SK-N-MC (cell line): ENCODE measurements at regions not wholly inside any gene's neighbourhood (a gene's known extent, or its start where the extent isn't known, plus 50 kb on each side); places are given as distances from the start of the nearest gene placed in this dataset.
A peak's percentile ranks its signal among the peaks of the same experiment; 100 is the strongest.

ENCODE experiments used
- DNase-seq: peaks from one replicate; pipeline ENCODE4 v3.0.0-alpha.2; 2011; ENCODE audit warnings: low read depth, low spot score
- H3K27ac ChIP-seq: fragments of 200-600 bp; sonication (generic); 2 replicates; pipeline ENCODE4 v1.5.1; 2016; ENCODE audit warnings: mixed run types
- H3K36me3 ChIP-seq: fragments of 200-600 bp; sonication (generic); 2 replicates; pipeline ENCODE4 v1.6.1; 2017; ENCODE audit warnings: antibody characterized with exemption, low read length, mixed read lengths; ENCODE audit not compliant: insufficient read depth
- H3K4me3 ChIP-seq: fragments of 200-600 bp; sonication (generic); 2 replicates; pipeline ENCODE4 v1.5.1; 2016
- H3K9ac ChIP-seq: fragments of 200-600 bp; sonication (generic); 2 replicates; pipeline ENCODE4 v1.8.0; 2017; ENCODE audit warnings: mixed run types, mixed read lengths; ENCODE audit not compliant: insufficient read length
- H3K9me3 ChIP-seq: fragments of 200-600 bp; sonication (generic); 2 replicates; pipeline ENCODE4 v1.6.1; 2017; ENCODE audit warnings: low read depth, mild to moderate bottlenecking, antibody characterized with exemption, low read length, moderate library complexity, mixed read lengths
- EZH2 ChIP-seq: fragments of 200-600 bp; sonication (generic); IDR thresholded peaks from one replicate; pipeline ENCODE4 v1.6.1; 2017; ENCODE audit warnings: antibody characterized with exemption
- FOXP2 ChIP-seq: optimal IDR thresholded peaks from 2 replicates; pipeline ENCODE3; 2011; ENCODE audit warnings: mild to moderate bottlenecking, moderate library complexity; ENCODE audit not compliant: insufficient read depth; ENCODE audit errors: extremely low read length, control extremely low read depth
- POLR2AphosphoS5 ChIP-seq: IDR thresholded peaks from 2 replicates; pipeline ENCODE4 v1.6.1; 2012; ENCODE audit warnings: mild to moderate bottlenecking, low read depth, low read length, borderline replicate concordance

- Histone ChIP-seq H3K9me3 (no peaks in the 10 kb centered on the region), H3K9ac (no peak overlapping the region), H3K27ac (no peak overlapping the region), H3K4me3 (no peak overlapping the region), H3K36me3 (no peaks in the 10 kb centered on the region)
- no peak for DNase-seq
- TF ChIP-seq FOXP2 = no peak
- no peak for TF ChIP-seq EZH2
- no peak for TF ChIP-seq POLR2AphosphoS5
Measured at GRCh38 chr5:142500227-142500905, 175.5 kb upstream of the SPRY4 start.

GRCh38 chr5:142499591-142500226 is 174.9 kb upstream of the SPRY4 start:
- TF ChIP-seq FOXP2 = no peak
- TF ChIP-seq EZH2 = no peak
- TF ChIP-seq POLR2AphosphoS5 = no peak
- no peak for DNase-seq
- H3K27ac ChIP-seq = no peak overlapping the region
- no peaks in the 10 kb centered on the region for H3K9me3 ChIP-seq
- H3K9ac ChIP-seq = no peak overlapping the region
- no peak overlapping the region for H3K4me3 ChIP-seq
- no peaks in the 10 kb centered on the region for H3K36me3 ChIP-seq

- Histone ChIP-seq H3K9ac (no peak overlapping the region), H3K36me3 (no peaks in the 10 kb centered on the region), H3K27ac (no peak overlapping the region), H3K4me3 (no peak overlapping the region), H3K9me3 (no peaks in the 10 kb centered on the region)
- DNase-seq = no peak
- TF ChIP-seq FOXP2 = no peak
- no peak for TF ChIP-seq POLR2AphosphoS5
- no peak for TF ChIP-seq EZH2
Measured at GRCh38 chr5:142498298-142498697, 173.5 kb upstream of the SPRY4 start.

GRCh38 chr5:142495531-142495930 is 170.7 kb upstream of the SPRY4 start:
- H3K4me3 ChIP-seq = no peak overlapping the region
- DNase-seq = no peak
- H3K27ac ChIP-seq = no peak overlapping the region
- no peaks in the 10 kb centered on the region for H3K9me3 ChIP-seq
- no peak overlapping the region for H3K9ac ChIP-seq
- TF ChIP-seq EZH2 = no peak
- no peak for TF ChIP-seq POLR2AphosphoS5
- no peak for TF ChIP-seq FOXP2
- no peaks in the 10 kb centered on the region for H3K36me3 ChIP-seq

- no peaks in the 10 kb centered on the region for H3K36me3 ChIP-seq
- H3K27ac ChIP-seq = no peak overlapping the region
- H3K9me3 ChIP-seq = no peaks in the 10 kb centered on the region
- no peak overlapping the region for H3K9ac ChIP-seq
- no peak for DNase-seq
- TF ChIP-seq FOXP2 = no peak
- H3K4me3 ChIP-seq = no peak overlapping the region
Measured at GRCh38 chr5:142493875-142494518, 169.2 kb upstream of the SPRY4 start.

GRCh38 chr5:142492781-142493281 is 168.0 kb upstream of the SPRY4 start:
- Histone ChIP-seq H3K27ac (no peak overlapping the region), H3K9ac (no peak overlapping the region), H3K4me3 (no peak overlapping the region), H3K36me3 (no peaks in the 10 kb centered on the region), H3K9me3 (no peaks in the 10 kb centered on the region)
- TF ChIP-seq FOXP2 (no peak), POLR2AphosphoS5 (no peak), EZH2 (no peak)
- no peak for DNase-seq

- TF ChIP-seq POLR2AphosphoS5 (no peak), FOXP2 (no peak), EZH2 (no peak)
Measured at GRCh38 chr5:142491679-142492078, 166.9 kb upstream of the SPRY4 start.

GRCh38 chr5:142491270-142491669 is 166.4 kb upstream of the SPRY4 start:
- Histone ChIP-seq H3K9ac (peak overlapping the region; percentile 35), H3K36me3 (no peaks in the 10 kb centered on the region), H3K9me3 (no peaks in the 10 kb centered on the region), H3K27ac (no peak overlapping the region), H3K4me3 (no peak overlapping the region)
- DNase-seq = no peak
- TF ChIP-seq FOXP2 (no peak), POLR2AphosphoS5 (no peak), EZH2 (no peak)

More at GRCh38 chr5:142491679-142492078, 166.9 kb upstream of the SPRY4 start:
- no peaks in the 10 kb centered on the region for H3K36me3 ChIP-seq
- no peak overlapping the region for H3K9ac ChIP-seq
- H3K9me3 ChIP-seq = no peaks in the 10 kb centered on the region
- H3K27ac ChIP-seq = no peak overlapping the region
- DNase-seq = no peak
- H3K4me3 ChIP-seq = no peak overlapping the region

- H3K36me3 ChIP-seq = no peaks in the 10 kb centered on the region
- no peaks in the 10 kb centered on the region for H3K9me3 ChIP-seq
- no peak for DNase-seq
- no peak overlapping the region for H3K27ac ChIP-seq
- TF ChIP-seq EZH2 (no peak), POLR2AphosphoS5 (no peak), FOXP2 (no peak)
- no peak overlapping the region for H3K4me3 ChIP-seq
- H3K9ac ChIP-seq = no peak overlapping the region
Measured at GRCh38 chr5:142486581-142486980, 161.8 kb upstream of the SPRY4 start.
